ENCODE measurements at regions not wholly inside any gene's neighbourhood (a gene's known extent, or its start where the extent isn't known, plus 50 kb on each side); places are given as distances from the start of the nearest gene placed in this dataset.

DNA sequence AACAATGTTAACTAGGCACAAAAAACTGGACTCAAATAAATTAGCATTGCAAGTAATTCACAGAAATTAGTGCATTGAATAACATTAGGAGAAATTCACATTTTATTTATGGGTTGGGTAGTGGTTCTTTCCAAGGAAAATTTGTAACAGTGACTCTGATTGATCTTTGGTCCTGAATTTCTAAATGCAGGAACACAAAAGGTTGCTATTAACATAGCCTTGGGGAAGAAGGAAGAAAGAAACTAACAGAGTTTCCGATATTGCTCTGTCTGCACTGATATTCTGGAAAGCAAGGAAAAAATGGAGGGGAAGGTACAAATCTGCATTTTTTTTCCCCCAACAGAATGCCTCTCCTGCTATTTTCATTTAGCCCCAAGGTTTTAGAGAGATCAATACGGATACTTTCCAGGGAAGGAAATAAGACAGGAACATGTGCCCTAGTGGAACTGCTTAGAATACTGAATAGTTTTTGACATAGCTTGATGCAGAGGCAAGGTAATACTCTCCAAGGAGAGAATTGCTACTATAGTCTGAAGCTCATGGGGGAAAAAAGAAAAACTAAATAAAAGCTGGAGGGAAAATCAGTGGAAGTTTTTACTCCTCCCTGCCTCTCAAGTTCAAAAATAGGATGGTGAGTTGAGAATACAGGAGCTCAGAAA, 490.1 kb downstream of the RAPGEF2 start:
- TF ChIP-seq, protein P1, sequence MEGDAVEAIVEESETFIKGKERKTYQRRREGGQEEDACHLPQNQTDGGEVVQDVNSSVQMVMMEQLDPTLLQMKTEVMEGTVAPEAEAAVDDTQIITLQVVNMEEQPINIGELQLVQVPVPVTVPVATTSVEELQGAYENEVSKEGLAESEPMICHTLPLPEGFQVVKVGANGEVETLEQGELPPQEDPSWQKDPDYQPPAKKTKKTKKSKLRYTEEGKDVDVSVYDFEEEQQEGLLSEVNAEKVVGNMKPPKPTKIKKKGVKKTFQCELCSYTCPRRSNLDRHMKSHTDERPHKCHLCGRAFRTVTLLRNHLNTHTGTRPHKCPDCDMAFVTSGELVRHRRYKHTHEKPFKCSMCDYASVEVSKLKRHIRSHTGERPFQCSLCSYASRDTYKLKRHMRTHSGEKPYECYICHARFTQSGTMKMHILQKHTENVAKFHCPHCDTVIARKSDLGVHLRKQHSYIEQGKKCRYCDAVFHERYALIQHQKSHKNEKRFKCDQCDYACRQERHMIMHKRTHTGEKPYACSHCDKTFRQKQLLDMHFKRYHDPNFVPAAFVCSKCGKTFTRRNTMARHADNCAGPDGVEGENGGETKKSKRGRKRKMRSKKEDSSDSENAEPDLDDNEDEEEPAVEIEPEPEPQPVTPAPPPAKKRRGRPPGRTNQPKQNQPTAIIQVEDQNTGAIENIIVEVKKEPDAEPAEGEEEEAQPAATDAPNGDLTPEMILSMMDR (conservative IDR thresholded peaks at IDR 0.05 in 1 of 2, IDR thresholded peaks at IDR 0.05 in 1 of 2; ENCODE audit: low read depth in 1 of 2, low read length in 2 of 2) = no peak
- no peak for TF ChIP-seq EZH2 (IDR thresholded peaks at IDR 0.05; ENCODE audit: low read length, missing control alignments)

All from fibroblast of lung (primary cell).